ENCODE measurements at regions not wholly inside any gene's neighbourhood (a gene's known extent, or its start where the extent isn't known, plus 50 kb on each side); places are given as distances from the start of the nearest gene placed in this dataset.

GRCh38 chr1:232872284-232872683 is 67.1 kb downstream of the MAP10 start:
- Histone ChIP-seq H3K4me1 (ENCODE audit: control extremely low read depth in 1 of 4, control insufficient read depth in 4 of 4, insufficient read depth in 4 of 4, low read length in 3 of 4) (no peaks in the 10 kb centered on the region), H3K4me3 (ENCODE audit: control insufficient read depth in 1 of 7, extremely low read depth in 1 of 7, insufficient read depth in 4 of 7, low read depth in 2 of 7, low read length in 6 of 7) (no peak overlapping the region), H3K27ac (ENCODE audit: insufficient read depth in 1 of 2, low read depth in 1 of 2, low read length in 2 of 2, poor library complexity in 1 of 2, severe bottlenecking in 2 of 2) (no peak overlapping the region), H3K36me3 (ENCODE audit: control insufficient read depth in 4 of 4, insufficient read depth in 4 of 4, low read length in 3 of 4) (no peaks in the 10 kb centered on the region), H3K27me3 (replicated peaks in 2 of 5; ENCODE audit: control insufficient read depth in 4 of 5, insufficient read depth in 5 of 5, low read length in 4 of 5) (no peaks in the 10 kb centered on the region), H3K9me3 (ENCODE audit: control extremely low read depth in 1 of 5, control insufficient read depth in 4 of 5, insufficient read depth in 2 of 5, low read depth in 1 of 5, low read length in 4 of 5) (no peaks in the 10 kb centered on the region)
- DNase-seq, result no peak
- POLR2A ChIA-PET, result no interaction called here
- CTCF ChIA-PET, result no interaction called here
- WGBS (ENCODE audit: insufficient coverage), result 100% methylated on average over 2 of the region's 3 CpGs

- no peak for DNase-seq
- Histone ChIP-seq H3K4me3 (ENCODE audit: control insufficient read depth in 1 of 7, extremely low read depth in 1 of 7, insufficient read depth in 4 of 7, low read depth in 2 of 7, low read length in 6 of 7) (no peak overlapping the region), H3K9me3 (ENCODE audit: control extremely low read depth in 1 of 5, control insufficient read depth in 4 of 5, insufficient read depth in 2 of 5, low read depth in 1 of 5, low read length in 4 of 5) (no peaks in the 10 kb centered on the region), H3K36me3 (ENCODE audit: control insufficient read depth in 4 of 4, insufficient read depth in 4 of 4, low read length in 3 of 4) (no peaks in the 10 kb centered on the region), H3K27me3 (replicated peaks in 2 of 5; ENCODE audit: control insufficient read depth in 4 of 5, insufficient read depth in 5 of 5, low read length in 4 of 5) (no peaks in the 10 kb centered on the region), H3K27ac (ENCODE audit: insufficient read depth in 1 of 2, low read depth in 1 of 2, low read length in 2 of 2, poor library complexity in 1 of 2, severe bottlenecking in 2 of 2) (no peak overlapping the region), H3K4me1 (ENCODE audit: control extremely low read depth in 1 of 4, control insufficient read depth in 4 of 4, insufficient read depth in 4 of 4, low read length in 3 of 4) (no peaks in the 10 kb centered on the region)
- WGBS (ENCODE audit: insufficient coverage), result 100% methylated on average over 1 of the region's 4 CpGs
- POLR2A ChIA-PET, result no interaction called here
- CTCF ChIA-PET, result no interaction called here
Observed at GRCh38 chr1:232872738-232873137, 67.5 kb downstream of the MAP10 start.

GRCh38 chr1:232873412-232873811 is 68.2 kb downstream of the MAP10 start:
- H3K9me3 ChIP-seq (ENCODE audit: control extremely low read depth in 1 of 5, control insufficient read depth in 4 of 5, insufficient read depth in 2 of 5, low read depth in 1 of 5, low read length in 4 of 5), result no peaks in the 10 kb centered on the region
- no peak for DNase-seq
- no peaks in the 10 kb centered on the region for H3K36me3 ChIP-seq (ENCODE audit: control insufficient read depth in 4 of 4, insufficient read depth in 4 of 4, low read length in 3 of 4)
- WGBS (ENCODE audit: insufficient coverage), result 95% methylated on average over 3 of the region's 5 CpGs
- H3K4me3 ChIP-seq (ENCODE audit: control insufficient read depth in 1 of 7, extremely low read depth in 1 of 7, insufficient read depth in 4 of 7, low read depth in 2 of 7, low read length in 6 of 7), result no peak overlapping the region
- H3K27ac ChIP-seq (ENCODE audit: insufficient read depth in 1 of 2, low read depth in 1 of 2, low read length in 2 of 2, poor library complexity in 1 of 2, severe bottlenecking in 2 of 2), result no peak overlapping the region
- no peaks in the 10 kb centered on the region for H3K27me3 ChIP-seq (replicated peaks in 2 of 5; ENCODE audit: control insufficient read depth in 4 of 5, insufficient read depth in 5 of 5, low read length in 4 of 5)
- ChIA-PET POLR2A (no interaction called here), CTCF (no interaction called here)
- no peaks in the 10 kb centered on the region for H3K4me1 ChIP-seq (ENCODE audit: control extremely low read depth in 1 of 4, control insufficient read depth in 4 of 4, insufficient read depth in 4 of 4, low read length in 3 of 4)

DNA sequence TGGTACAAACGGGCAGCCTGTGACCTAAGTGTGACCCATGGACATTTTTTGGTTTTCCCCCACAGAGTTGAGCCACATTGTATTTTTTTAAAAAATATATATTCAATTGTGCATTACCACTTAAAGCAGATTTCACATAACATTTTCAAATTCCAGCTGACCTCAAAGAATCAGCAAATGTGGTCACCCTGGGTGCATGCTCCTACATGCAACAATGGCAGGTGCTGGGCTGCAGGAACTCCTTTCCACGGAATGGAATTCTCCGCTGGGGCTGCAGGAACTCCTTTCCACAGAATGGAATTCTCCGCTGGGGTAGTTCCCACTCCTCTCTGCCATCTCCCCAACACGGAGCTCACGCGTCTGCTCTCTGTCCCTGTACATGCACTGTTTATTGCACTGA is 68.7 kb downstream of the MAP10 start:
- DNase-seq, result no peak
- WGBS (ENCODE audit: insufficient coverage), result 97% methylated on average over 6 of the region's 7 CpGs
- Histone ChIP-seq H3K27ac (ENCODE audit: insufficient read depth in 1 of 2, low read depth in 1 of 2, low read length in 2 of 2, poor library complexity in 1 of 2, severe bottlenecking in 2 of 2) (no peak overlapping the region), H3K27me3 (replicated peaks in 2 of 5; ENCODE audit: control insufficient read depth in 4 of 5, insufficient read depth in 5 of 5, low read length in 4 of 5) (no peaks in the 10 kb centered on the region), H3K9me3 (ENCODE audit: control extremely low read depth in 1 of 5, control insufficient read depth in 4 of 5, insufficient read depth in 2 of 5, low read depth in 1 of 5, low read length in 4 of 5) (no peaks in the 10 kb centered on the region), H3K4me3 (ENCODE audit: control insufficient read depth in 1 of 7, extremely low read depth in 1 of 7, insufficient read depth in 4 of 7, low read depth in 2 of 7, low read length in 6 of 7) (no peak overlapping the region), H3K4me1 (ENCODE audit: control extremely low read depth in 1 of 4, control insufficient read depth in 4 of 4, insufficient read depth in 4 of 4, low read length in 3 of 4) (no peaks in the 10 kb centered on the region), H3K36me3 (ENCODE audit: control insufficient read depth in 4 of 4, insufficient read depth in 4 of 4, low read length in 3 of 4) (no peaks in the 10 kb centered on the region)
- ChIA-PET CTCF (no interaction called here), POLR2A (no interaction called here)

- ChIA-PET POLR2A (no interaction called here), CTCF (no interaction called here)
- H3K27ac ChIP-seq (ENCODE audit: insufficient read depth in 1 of 2, low read depth in 1 of 2, low read length in 2 of 2, poor library complexity in 1 of 2, severe bottlenecking in 2 of 2), result no peak overlapping the region
- no peaks in the 10 kb centered on the region for H3K9me3 ChIP-seq (ENCODE audit: control extremely low read depth in 1 of 5, control insufficient read depth in 4 of 5, insufficient read depth in 2 of 5, low read depth in 1 of 5, low read length in 4 of 5)
- H3K4me1 ChIP-seq (ENCODE audit: control extremely low read depth in 1 of 4, control insufficient read depth in 4 of 4, insufficient read depth in 4 of 4, low read length in 3 of 4), result no peaks in the 10 kb centered on the region
- no peak for DNase-seq
- no peaks in the 10 kb centered on the region for H3K27me3 ChIP-seq (replicated peaks in 2 of 5; ENCODE audit: control insufficient read depth in 4 of 5, insufficient read depth in 5 of 5, low read length in 4 of 5)
- no peak overlapping the region for H3K4me3 ChIP-seq (ENCODE audit: control insufficient read depth in 1 of 7, extremely low read depth in 1 of 7, insufficient read depth in 4 of 7, low read depth in 2 of 7, low read length in 6 of 7)
- no peaks in the 10 kb centered on the region for H3K36me3 ChIP-seq (ENCODE audit: control insufficient read depth in 4 of 4, insufficient read depth in 4 of 4, low read length in 3 of 4)
- WGBS (ENCODE audit: insufficient coverage), result 98% methylated on average over 4 of the region's 5 CpGs
Observed at GRCh38 chr1:232875536-232875935, 70.3 kb downstream of the MAP10 start.

DNA sequence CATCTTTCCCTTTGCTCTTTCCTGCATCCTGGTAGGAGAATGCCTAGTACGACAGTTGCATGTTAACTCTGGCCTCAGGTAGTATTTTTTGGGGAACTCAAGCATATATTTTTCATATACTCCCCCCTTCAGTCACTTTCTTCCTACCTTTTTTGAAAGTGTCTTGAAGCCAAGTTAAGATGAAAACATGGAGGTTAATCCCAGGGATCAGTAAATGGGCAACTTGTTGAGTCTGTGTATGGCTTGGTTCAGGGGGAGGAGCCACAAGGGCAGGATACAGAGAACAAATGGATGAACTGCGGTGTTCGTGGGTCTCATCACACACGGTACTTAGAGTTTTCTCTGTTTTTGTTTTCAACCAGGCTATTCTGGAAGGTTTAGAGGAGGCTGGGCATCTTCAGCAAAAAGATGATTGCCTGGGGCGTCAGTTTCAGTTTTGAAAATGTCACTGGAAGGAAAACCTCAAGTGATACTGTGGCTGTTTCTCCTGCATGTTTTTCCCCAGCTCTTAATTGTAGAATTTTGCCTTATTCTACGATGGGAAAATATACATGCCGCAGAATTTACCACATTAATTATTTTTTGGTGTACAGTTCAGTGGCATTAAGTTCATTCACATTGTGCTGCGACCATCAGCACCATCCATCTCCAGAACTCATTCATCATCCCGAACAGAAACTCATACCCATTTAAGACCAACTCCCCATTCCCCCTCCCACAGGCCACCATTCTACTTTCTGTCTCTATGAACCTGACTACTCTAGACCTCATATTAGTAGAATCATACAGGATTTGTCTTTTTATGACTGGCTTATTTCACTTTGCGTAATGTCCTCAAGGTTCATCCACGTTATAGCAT is 71.5 kb downstream of the MAP10 start:
- Histone ChIP-seq H3K9me3 (ENCODE audit: control extremely low read depth in 1 of 5, control insufficient read depth in 4 of 5, insufficient read depth in 2 of 5, low read depth in 1 of 5, low read length in 4 of 5) (no peaks in the 10 kb centered on the region), H3K4me1 (ENCODE audit: control extremely low read depth in 1 of 4, control insufficient read depth in 4 of 4, insufficient read depth in 4 of 4, low read length in 3 of 4) (no peaks in the 10 kb centered on the region), H3K36me3 (ENCODE audit: control insufficient read depth in 4 of 4, insufficient read depth in 4 of 4, low read length in 3 of 4) (no peaks in the 10 kb centered on the region), H3K27me3 (replicated peaks in 2 of 5; ENCODE audit: control insufficient read depth in 4 of 5, insufficient read depth in 5 of 5, low read length in 4 of 5) (no peaks in the 10 kb centered on the region), H3K4me3 (ENCODE audit: control insufficient read depth in 1 of 7, extremely low read depth in 1 of 7, insufficient read depth in 4 of 7, low read depth in 2 of 7, low read length in 6 of 7) (no peak overlapping the region), H3K27ac (ENCODE audit: insufficient read depth in 1 of 2, low read depth in 1 of 2, low read length in 2 of 2, poor library complexity in 1 of 2, severe bottlenecking in 2 of 2) (no peak overlapping the region)
- CTCF ChIA-PET, result no interaction called here
- WGBS (ENCODE audit: insufficient coverage), result 93% methylated on average over 8 of the region's 11 CpGs
- POLR2A ChIA-PET, result no interaction called here
- DNase-seq, result no peak

GRCh38 chr1:232877365-232878028 is 72.3 kb downstream of the MAP10 start:
- Histone ChIP-seq H3K36me3 (ENCODE audit: control insufficient read depth in 4 of 4, insufficient read depth in 4 of 4, low read length in 3 of 4) (no peaks in the 10 kb centered on the region), H3K4me1 (ENCODE audit: control extremely low read depth in 1 of 4, control insufficient read depth in 4 of 4, insufficient read depth in 4 of 4, low read length in 3 of 4) (no peaks in the 10 kb centered on the region), H3K27ac (ENCODE audit: insufficient read depth in 1 of 2, low read depth in 1 of 2, low read length in 2 of 2, poor library complexity in 1 of 2, severe bottlenecking in 2 of 2) (no peak overlapping the region), H3K27me3 (replicated peaks in 2 of 5; ENCODE audit: control insufficient read depth in 4 of 5, insufficient read depth in 5 of 5, low read length in 4 of 5) (no peaks in the 10 kb centered on the region), H3K4me3 (ENCODE audit: control insufficient read depth in 1 of 7, extremely low read depth in 1 of 7, insufficient read depth in 4 of 7, low read depth in 2 of 7, low read length in 6 of 7) (no peak overlapping the region), H3K9me3 (ENCODE audit: control extremely low read depth in 1 of 5, control insufficient read depth in 4 of 5, insufficient read depth in 2 of 5, low read depth in 1 of 5, low read length in 4 of 5) (no peaks in the 10 kb centered on the region)
- WGBS (ENCODE audit: insufficient coverage), result 86% methylated on average over 9 of the region's 10 CpGs
- DNase-seq, result no peak
- ChIA-PET CTCF (no interaction called here), POLR2A (no interaction called here)
